Gastrocnemius medialis (tissue), 4 donors: ENCODE measurements at regions not wholly inside any gene's neighbourhood (a gene's known extent, or its start where the extent isn't known, plus 50 kb on each side); places are given as distances from the start of the nearest gene placed in this dataset.

Source experiments
- ATAC-seq, 2 donors: fragments of 150-250 bp; one replicate each; pipeline ENCODE4 v1.9.1; 2016
- DNase-seq, 2 donors: peaks; one replicate each; pipeline ENCODE4 v3.0.0-alpha.2; 2019
- H3K27ac ChIP-seq, 4 donors: fragments of 200-600 bp; sonication (generic); 1 replicate in 1 of 4; 2 replicates in 3 of 4; pipeline ENCODE4 v1.5.1; 2016 to 2018; ENCODE audit warnings: mild to moderate bottlenecking in 2 of 4, moderate library complexity in 1 of 4
- H3K27me3 ChIP-seq, 3 donors: fragments of 200-600 bp; sonication (generic) in 2 of 3; 1 replicate in 1 of 3; 2 replicates in 2 of 3; pipeline versions ENCODE4 v1.5.1 to v1.6.0; 2016 to 2019; ENCODE audit warnings: mild to moderate bottlenecking in 1 of 3, moderate library complexity in 1 of 3
- H3K36me3 ChIP-seq, 2 donors: fragments of 200-600 bp; sonication (generic) in 1 of 2; one replicate each; pipeline ENCODE4 v1.5.1; 2017 to 2018
- H3K4me1 ChIP-seq, 2 donors: fragments of 200-600 bp; sonication (generic) in 1 of 2; one replicate each; pipeline ENCODE4 v1.5.1; 2016 to 2017; ENCODE audit warnings: mild to moderate bottlenecking in 2 of 2
- H3K4me3 ChIP-seq, 4 donors: fragments of 200-600 bp; sonication (generic) in 3 of 4; 1 replicate in 1 of 4; 2 replicates in 3 of 4; pipeline ENCODE4 v1.5.1; 2016 to 2019; ENCODE audit warnings: mild to moderate bottlenecking in 2 of 4
- H3K9me3 ChIP-seq, 3 donors: fragments of 200-600 bp; sonication (generic) in 2 of 3; 1 replicate in 1 of 3; 2 replicates in 2 of 3; pipeline ENCODE4 v1.5.1; 2016 to 2019
- CTCF ChIP-seq, 5 experiments: fragments of 450-650 bp in 3 of 5; fragments of 200-600 bp in 2 of 5; sonication (generic) in 2 of 5; IDR thresholded peaks in 4 of 5; conservative IDR thresholded peaks in 1 of 5; 1 replicate in 4 of 5; 2 replicates in 1 of 5; pipeline ENCODE4 v1.5.1; 2016 to 2019; ENCODE audit warnings: antibody characterized with exemption in 5 of 5, mild to moderate bottlenecking in 3 of 5, moderate library complexity in 3 of 5
- POLR2A ChIP-seq, 2 donors: fragments of 450-650 bp; IDR thresholded peaks; one replicate each; pipeline ENCODE4 v1.6.1; 2017; ENCODE audit warnings: antibody characterized with exemption in 2 of 2, mild to moderate bottlenecking in 2 of 2, moderate library complexity in 2 of 2
- in situ Hi-C, 4 donors: fragments of 200-750 bp; cut with MboI; loops; one replicate each; pipeline versions ENCODE4 v1.15.0 to v1.8.0; 2017; ENCODE audit warnings: low sequenced_read_pairs in 4 of 4
- intact Hi-C: fragments of 100-400 bp; cut with DNase I; formaldehyde crosslinking; loops from one replicate; pipeline ENCODE4 v1.15.1; 2023; ENCODE audit warnings: low total_unique reads

- Histone ChIP-seq H3K27ac (no peak overlapping the region), H3K36me3 (no peaks in the 10 kb centered on the region), H3K4me3 (no peak overlapping the region), H3K9me3 (no peaks in the 10 kb centered on the region), H3K4me1 (no peaks in the 10 kb centered on the region), H3K27me3 (no peaks in the 10 kb centered on the region)
- no peak for DNase-seq
- no peak for TF ChIP-seq CTCF (IDR thresholded peaks at IDR 0.05 in 4 of 5, conservative IDR thresholded peaks at IDR 0.05 in 1 of 5)
- in situ Hi-C loops (no loop called here), intact Hi-C loops (no loop called here)
- no peak for ATAC-seq
These were observed 100.2 kb upstream of the BTG3 start for GRCh38 chr21:17712887-17713286.

- Histone ChIP-seq H3K4me1 (no peaks in the 10 kb centered on the region), H3K27me3 (no peaks in the 10 kb centered on the region), H3K4me3 (no peak overlapping the region), H3K27ac (no peak overlapping the region), H3K36me3 (no peaks in the 10 kb centered on the region), H3K9me3 (no peaks in the 10 kb centered on the region)
- DNase-seq (no peak), ATAC-seq (no peak)
- in situ Hi-C loops, result no loop called here
- TF ChIP-seq CTCF (IDR thresholded peaks at IDR 0.05 in 4 of 5, conservative IDR thresholded peaks at IDR 0.05 in 1 of 5) (no peak), POLR2A (IDR thresholded peaks at IDR 0.05) (no peak)
- intact Hi-C loops, result no loop called here
These were observed 99.2 kb upstream of the BTG3 start for GRCh38 chr21:17711896-17712295.

DNA sequence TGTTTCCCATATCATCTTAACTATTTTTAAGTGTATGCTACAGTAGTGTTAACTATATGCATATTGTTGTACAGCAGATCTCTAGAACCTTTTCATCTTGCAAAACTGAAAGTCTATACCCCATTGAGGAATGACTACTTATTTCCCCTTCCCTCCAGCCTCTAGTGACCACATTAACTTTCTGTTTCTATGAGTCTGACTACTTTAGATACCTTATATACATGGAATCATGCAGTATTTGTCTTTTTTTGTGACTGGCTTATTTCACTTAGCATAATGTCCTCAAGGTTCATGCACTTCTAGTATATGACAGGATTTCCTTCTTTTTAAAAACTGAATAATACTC lies 96.5 kb upstream of the BTG3 start:
- Histone ChIP-seq H3K4me1 (no peaks in the 10 kb centered on the region), H3K36me3 (no peaks in the 10 kb centered on the region), H3K27ac (no peak overlapping the region), H3K4me3 (no peak overlapping the region), H3K27me3 (no peaks in the 10 kb centered on the region), H3K9me3 (no peaks in the 10 kb centered on the region)
- ATAC-seq (no peak), DNase-seq (no peak)
- no peak for TF ChIP-seq POLR2A (IDR thresholded peaks at IDR 0.05)
- intact Hi-C loops, result no loop called here
- in situ Hi-C loops, result no loop called here

- in situ Hi-C loops, result no loop called here
- H3K4me3 ChIP-seq, result no peak overlapping the region
These were observed 96.0 kb upstream of the BTG3 start for GRCh38 chr21:17708522-17709265.

More at GRCh38 chr21:17708522-17709265, 96.0 kb upstream of the BTG3 start:
- DNase-seq, result no peak
- no peaks in the 10 kb centered on the region for H3K36me3 ChIP-seq
- intact Hi-C loops, result no loop called here
- H3K27ac ChIP-seq, result no peak overlapping the region
- no peaks in the 10 kb centered on the region for H3K27me3 ChIP-seq
- H3K9me3 ChIP-seq, result no peaks in the 10 kb centered on the region
- H3K4me1 ChIP-seq, result no peaks in the 10 kb centered on the region
- ATAC-seq, result no peak
- TF ChIP-seq POLR2A (IDR thresholded peaks at IDR 0.05), result no peak
- no peak for TF ChIP-seq CTCF (IDR thresholded peaks at IDR 0.05 in 4 of 5, conservative IDR thresholded peaks at IDR 0.05 in 1 of 5)
